ENCODE measurements at regions not wholly inside any gene's neighbourhood (a gene's known extent, or its start where the extent isn't known, plus 50 kb on each side); places are given as distances from the start of the nearest gene placed in this dataset.

- H3K4me3 ChIP-seq: no peak overlapping the region
Measured at GRCh38 chr1:199338760-199339159, 688.8 kb upstream of the NR5A2 start.

GRCh38 chr1:199352351-199352750, 675.2 kb upstream of the NR5A2 start:
- no peak for DNase-seq (ENCODE audit: low spot score in 2 of 2)
- 60% methylated on average over 5 of the region's 5 CpGs for WGBS
- H3K4me3 ChIP-seq: no peak overlapping the region
- TF ChIP-seq POLR2A (IDR thresholded peaks at IDR 0.05) (no peak), POLR2AphosphoS5 (IDR thresholded peaks at IDR 0.05) (no peak), EP300 (IDR thresholded peaks at IDR 0.05) (no peak), CTCF (IDR thresholded peaks at IDR 0.05) (no peak)
- H3K9me3 ChIP-seq: no peaks in the 10 kb centered on the region
- no peak overlapping the region for H3K27ac ChIP-seq
- no peaks in the 10 kb centered on the region for H3K36me3 ChIP-seq
- H3K27me3 ChIP-seq: no peaks in the 10 kb centered on the region
- no peaks in the 10 kb centered on the region for H3K4me1 ChIP-seq

More at GRCh38 chr1:199338760-199339159, 688.8 kb upstream of the NR5A2 start:
- no peak overlapping the region for H3K27ac ChIP-seq
- H3K36me3 ChIP-seq: no peaks in the 10 kb centered on the region
- no peaks in the 10 kb centered on the region for H3K9me3 ChIP-seq
- 88% methylated on average over 1 of the region's 1 CpG for WGBS
- no peaks in the 10 kb centered on the region for H3K4me1 ChIP-seq
- no peak for TF ChIP-seq POLR2A (IDR thresholded peaks at IDR 0.05)
- no peak for TF ChIP-seq EP300 (IDR thresholded peaks at IDR 0.05)
- no peak for TF ChIP-seq CTCF (IDR thresholded peaks at IDR 0.05)
- no peak for TF ChIP-seq POLR2AphosphoS5 (IDR thresholded peaks at IDR 0.05)
- no peaks in the 10 kb centered on the region for H3K27me3 ChIP-seq
- DNase-seq (ENCODE audit: low spot score in 2 of 2): no peak

DNA sequence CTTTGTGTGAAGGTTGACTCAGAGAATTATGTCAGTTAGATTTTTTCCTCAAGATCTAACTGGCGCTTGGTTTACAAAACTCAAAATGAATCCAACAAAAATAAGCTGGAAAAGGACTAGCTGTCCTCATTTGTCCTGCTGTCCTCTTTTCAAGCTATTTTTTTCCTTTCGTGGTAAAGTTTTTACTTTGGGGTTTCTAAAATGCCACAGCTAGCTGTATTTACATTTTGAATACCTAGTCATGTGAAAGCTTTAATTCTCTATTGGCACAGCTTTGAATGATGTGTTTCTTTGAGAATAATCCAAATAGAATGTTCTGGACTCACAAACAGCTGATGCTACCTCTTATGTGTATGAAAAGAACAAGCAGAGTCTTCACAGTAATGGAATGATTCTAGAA, 673.6 kb upstream of the NR5A2 start:
- TF ChIP-seq POLR2AphosphoS5 (IDR thresholded peaks at IDR 0.05) (no peak), POLR2A (IDR thresholded peaks at IDR 0.05) (no peak), EP300 (IDR thresholded peaks at IDR 0.05) (no peak), CTCF (IDR thresholded peaks at IDR 0.05) (no peak)
- 81% methylated on average over 2 of the region's 2 CpGs for WGBS
- no peak overlapping the region for H3K27ac ChIP-seq

GRCh38 chr1:199356561-199356960, 670.9 kb upstream of the NR5A2 start:
- H3K4me1 ChIP-seq: no peaks in the 10 kb centered on the region
- DNase-seq (ENCODE audit: low spot score in 2 of 2): no peak
- H3K36me3 ChIP-seq: no peaks in the 10 kb centered on the region
- H3K4me3 ChIP-seq: no peak overlapping the region
- 58% methylated on average over 2 of the region's 2 CpGs for WGBS
- H3K27me3 ChIP-seq: no peaks in the 10 kb centered on the region
- H3K27ac ChIP-seq: no peak overlapping the region
- no peak for TF ChIP-seq EP300 (IDR thresholded peaks at IDR 0.05)
- no peak for TF ChIP-seq POLR2AphosphoS5 (IDR thresholded peaks at IDR 0.05)
- no peak for TF ChIP-seq CTCF (IDR thresholded peaks at IDR 0.05)
- TF ChIP-seq POLR2A (IDR thresholded peaks at IDR 0.05): no peak
- H3K9me3 ChIP-seq: no peaks in the 10 kb centered on the region

More for the DNA sequence above, 673.6 kb upstream of the NR5A2 start:
- DNase-seq (ENCODE audit: low spot score in 2 of 2): no peak
- Histone ChIP-seq H3K27me3 (no peaks in the 10 kb centered on the region), H3K4me3 (no peak overlapping the region), H3K9me3 (no peaks in the 10 kb centered on the region), H3K4me1 (no peaks in the 10 kb centered on the region), H3K36me3 (no peaks in the 10 kb centered on the region)

- H3K4me3 ChIP-seq: no peak overlapping the region
- no peaks in the 10 kb centered on the region for H3K9me3 ChIP-seq
- H3K4me1 ChIP-seq: no peaks in the 10 kb centered on the region
- WGBS: 83% methylated on average over 3 of the region's 3 CpGs
- H3K36me3 ChIP-seq: no peaks in the 10 kb centered on the region
- DNase-seq (ENCODE audit: low spot score in 2 of 2): no peak
- no peaks in the 10 kb centered on the region for H3K27me3 ChIP-seq
- TF ChIP-seq POLR2AphosphoS5 (IDR thresholded peaks at IDR 0.05) (no peak), CTCF (IDR thresholded peaks at IDR 0.05) (no peak), POLR2A (IDR thresholded peaks at IDR 0.05) (no peak), EP300 (IDR thresholded peaks at IDR 0.05) (no peak)
- no peak overlapping the region for H3K27ac ChIP-seq
Measured at GRCh38 chr1:199357599-199357998, 669.9 kb upstream of the NR5A2 start.

Measured in suprapubic skin (tissue), 4 donors.